ENCODE measurements at regions not wholly inside any gene's neighbourhood (a gene's known extent, or its start where the extent isn't known, plus 50 kb on each side); places are given as distances from the start of the nearest gene placed in this dataset.

- intact Hi-C loops (cut with DNase I): no loop called here
Observed at GRCh38 chr4:106476741-106477140, 108.2 kb upstream of the GIMD1 start.

DNA sequence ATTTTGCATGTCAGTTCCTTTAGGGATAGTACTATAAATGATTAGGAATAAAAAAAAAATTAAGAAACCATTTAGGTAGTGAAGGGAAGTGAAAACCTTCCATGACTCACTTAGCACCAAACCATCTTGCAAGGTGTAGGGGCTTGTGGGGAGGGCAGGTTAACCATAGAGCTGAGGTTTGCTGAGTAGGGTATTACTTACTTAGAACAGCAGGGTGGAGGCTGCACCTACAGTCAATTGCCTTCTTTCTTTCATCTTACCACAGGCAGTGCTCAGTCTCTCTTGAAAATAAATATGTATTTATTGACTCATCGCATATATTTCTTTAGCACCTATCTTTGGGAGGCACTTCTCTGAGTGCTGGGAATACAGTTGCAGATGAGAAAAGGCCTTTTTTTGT, 104.9 kb upstream of the GIMD1 start:
- intact Hi-C loops (cut with DNase I): no loop called here
- DNase-seq: no peak

More at GRCh38 chr4:106476741-106477140, 108.2 kb upstream of the GIMD1 start:
- DNase-seq: no peak

- peak in 1 of 10 donors; percentile 41 for DNase-seq
- intact Hi-C loops (cut with DNase I): no loop called here
Observed at GRCh38 chr4:106471151-106471550, 102.6 kb upstream of the GIMD1 start.

GRCh38 chr4:106463622-106464021, 95.0 kb upstream of the GIMD1 start:
- intact Hi-C loops (cut with DNase I): no loop called here
- DNase-seq: no peak

GRCh38 chr4:106454581-106454980, 86.0 kb upstream of the GIMD1 start:
- DNase-seq: no peak
- intact Hi-C loops (cut with DNase I): no loop called here

DNA sequence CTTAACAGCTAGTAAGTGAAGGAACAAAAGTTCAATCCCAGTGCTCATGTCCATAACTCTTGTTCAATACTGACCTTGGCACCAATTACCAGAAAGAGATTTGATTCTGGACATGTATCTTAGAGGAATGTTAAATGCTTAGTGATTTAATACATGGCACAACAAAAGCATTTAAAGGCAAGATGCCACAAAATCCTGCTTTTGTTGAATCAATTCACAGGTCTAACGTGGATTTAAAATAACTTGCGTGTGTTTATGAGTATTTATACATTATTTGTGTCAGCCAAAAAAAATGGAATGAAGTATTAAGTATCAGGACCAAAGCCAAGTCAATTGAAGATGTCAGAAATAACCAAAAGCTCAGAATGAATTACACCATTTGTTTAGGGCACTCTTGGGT, 85.4 kb upstream of the GIMD1 start:
- intact Hi-C loops (cut with DNase I): no loop called here
- DNase-seq: no peak

- intact Hi-C loops (cut with DNase I): no loop called here
- no peak for DNase-seq
Observed at GRCh38 chr4:106451091-106451490, 82.5 kb upstream of the GIMD1 start.

- no peak for DNase-seq
- intact Hi-C loops (cut with DNase I): no loop called here
Observed at GRCh38 chr4:106450249-106450648, 81.7 kb upstream of the GIMD1 start.

DNA sequence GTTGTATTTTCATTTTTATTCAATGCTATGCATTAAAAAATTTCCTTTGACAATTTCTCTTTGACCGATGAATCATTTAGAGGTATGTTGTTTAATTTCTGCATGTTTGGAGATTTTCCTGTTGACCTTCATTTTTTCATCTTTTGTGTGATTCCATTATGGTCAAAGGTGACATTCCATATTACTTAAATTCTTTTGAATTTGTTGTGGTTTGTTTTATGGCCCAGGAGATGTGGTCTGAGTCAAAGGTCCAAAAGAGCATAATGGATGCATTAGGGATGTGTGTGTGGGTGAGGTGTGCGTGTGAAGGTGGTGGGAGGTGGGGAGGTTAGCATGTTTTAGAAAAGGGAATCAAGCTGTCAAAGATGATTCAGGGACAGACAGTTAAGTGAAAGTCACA, 76.0 kb upstream of the GIMD1 start:
- intact Hi-C loops (cut with DNase I): no loop called here
- DNase-seq: no peak

DNA sequence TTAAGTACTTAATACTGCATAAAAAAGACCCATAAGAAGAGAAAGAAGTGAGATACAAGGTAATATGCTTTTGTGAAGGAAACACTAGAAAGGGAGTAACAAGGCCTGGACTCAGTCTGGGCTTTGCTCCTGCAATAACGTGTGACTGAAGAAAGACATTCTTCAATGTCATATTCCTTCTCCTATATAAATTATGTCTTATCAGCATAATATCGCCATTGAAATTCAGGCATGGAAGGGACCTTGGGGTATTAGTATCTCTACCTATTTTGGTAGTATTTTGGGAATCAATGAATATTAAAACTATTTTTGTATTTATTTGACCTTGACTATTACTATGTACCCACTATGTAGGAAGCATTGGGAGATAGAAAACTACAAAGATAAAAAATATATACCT, 62.2 kb upstream of the GIMD1 start:
- intact Hi-C loops (cut with DNase I): no loop called here
- DNase-seq: no peak

GRCh38 chr4:106429885-106430284, 61.3 kb upstream of the GIMD1 start:
- no peak for DNase-seq
- intact Hi-C loops (cut with DNase I): no loop called here

- intact Hi-C loops (cut with DNase I): no loop called here
- DNase-seq: no peak
Observed at GRCh38 chr4:106426069-106426468, 57.5 kb upstream of the GIMD1 start.

DNA sequence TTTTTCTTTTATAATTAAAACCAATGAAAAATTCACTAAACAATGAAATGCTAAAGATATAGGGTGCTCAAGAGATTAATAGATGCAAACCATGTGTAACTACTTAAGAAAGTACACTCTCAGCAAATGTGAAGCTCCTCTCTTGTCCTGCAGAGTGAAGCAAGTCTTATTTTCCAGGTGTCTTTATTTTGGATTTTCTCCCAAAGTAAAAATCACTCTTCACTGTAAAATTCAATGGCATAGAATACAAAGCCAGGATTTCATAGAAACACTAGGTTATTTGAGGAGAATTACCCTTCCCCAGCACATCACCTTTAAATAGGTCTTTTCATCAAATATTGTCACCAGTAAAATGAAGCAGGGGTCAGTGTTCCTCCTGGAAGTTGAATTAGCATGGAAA, 57.0 kb upstream of the GIMD1 start:
- DNase-seq: no peak
- intact Hi-C loops (cut with DNase I): no loop called here

GRCh38 chr4:106424426-106424825, 55.8 kb upstream of the GIMD1 start:
- intact Hi-C loops (cut with DNase I): no loop called here
- DNase-seq: no peak

- intact Hi-C loops (cut with DNase I): no loop called here
- DNase-seq: no peak
Observed at GRCh38 chr4:106423791-106424190, 55.2 kb upstream of the GIMD1 start.

DNA sequence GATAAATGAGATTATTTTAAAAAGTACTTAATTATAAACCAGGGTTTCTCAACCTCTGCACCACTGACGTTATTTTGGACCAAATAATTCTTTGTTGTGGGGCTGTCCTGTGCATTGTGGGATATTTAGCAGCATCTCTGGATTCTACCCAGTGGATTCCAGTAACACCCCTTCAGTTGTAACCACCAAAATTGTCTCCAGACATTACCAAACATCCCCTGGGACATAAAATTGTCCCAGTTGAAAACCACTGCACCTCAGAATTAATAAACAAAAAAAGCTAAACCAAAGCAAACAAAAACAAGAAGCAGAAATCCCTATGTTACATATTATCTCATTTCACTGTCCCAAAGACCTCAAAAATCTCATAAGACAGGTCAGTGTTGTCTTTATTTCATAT, 54.2 kb upstream of the GIMD1 start:
- intact Hi-C loops (cut with DNase I): no loop called here
- DNase-seq: no peak

GRCh38 chr4:106421441-106422296, 53.1 kb upstream of the GIMD1 start:
- intact Hi-C loops (cut with DNase I): no loop called here
- no peak for DNase-seq

- intact Hi-C loops (cut with DNase I): no loop called here
- DNase-seq: no peak
Observed at GRCh38 chr4:106418444-106418843, 49.9 kb upstream of the GIMD1 start.

All from posterior cingulate gyrus (tissue), 11 donors.